NCI-H128 (cell line): ENCODE measurements at regions not wholly inside any gene's neighbourhood (a gene's known extent, or its start where the extent isn't known, plus 50 kb on each side); places are given as distances from the start of the nearest gene placed in this dataset.

Experiments used
- DNase-seq: peaks from one replicate; lab custom pipeline; 2025; ENCODE audit not compliant: unreplicated experiment; lab: John Stamatoyannopoulos, UW

DNA sequence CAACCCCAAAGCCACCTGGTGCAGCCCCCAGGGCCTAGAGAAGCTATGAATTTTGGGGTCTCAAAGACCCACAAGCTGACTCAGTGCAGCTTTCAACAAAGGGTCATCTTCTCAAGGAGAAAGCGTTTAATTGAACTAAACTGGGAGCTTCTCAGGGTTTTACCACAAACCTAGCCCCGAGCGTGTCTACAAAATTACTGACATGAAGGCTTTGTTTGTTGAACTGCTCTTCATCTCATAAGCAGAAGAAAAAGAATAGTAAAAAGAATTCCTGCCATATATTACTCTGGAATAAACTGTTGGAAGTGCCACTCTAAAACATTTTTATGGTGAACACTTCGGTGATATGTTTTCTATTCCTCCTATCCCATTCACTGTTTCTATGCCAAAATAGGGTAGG, 50.8 kb upstream of the INCENP start:
- no peak for DNase-seq

- DNase-seq, result no peak
Measured at GRCh38 chr11:62071408-62071807, 52.4 kb upstream of the INCENP start.

DNA sequence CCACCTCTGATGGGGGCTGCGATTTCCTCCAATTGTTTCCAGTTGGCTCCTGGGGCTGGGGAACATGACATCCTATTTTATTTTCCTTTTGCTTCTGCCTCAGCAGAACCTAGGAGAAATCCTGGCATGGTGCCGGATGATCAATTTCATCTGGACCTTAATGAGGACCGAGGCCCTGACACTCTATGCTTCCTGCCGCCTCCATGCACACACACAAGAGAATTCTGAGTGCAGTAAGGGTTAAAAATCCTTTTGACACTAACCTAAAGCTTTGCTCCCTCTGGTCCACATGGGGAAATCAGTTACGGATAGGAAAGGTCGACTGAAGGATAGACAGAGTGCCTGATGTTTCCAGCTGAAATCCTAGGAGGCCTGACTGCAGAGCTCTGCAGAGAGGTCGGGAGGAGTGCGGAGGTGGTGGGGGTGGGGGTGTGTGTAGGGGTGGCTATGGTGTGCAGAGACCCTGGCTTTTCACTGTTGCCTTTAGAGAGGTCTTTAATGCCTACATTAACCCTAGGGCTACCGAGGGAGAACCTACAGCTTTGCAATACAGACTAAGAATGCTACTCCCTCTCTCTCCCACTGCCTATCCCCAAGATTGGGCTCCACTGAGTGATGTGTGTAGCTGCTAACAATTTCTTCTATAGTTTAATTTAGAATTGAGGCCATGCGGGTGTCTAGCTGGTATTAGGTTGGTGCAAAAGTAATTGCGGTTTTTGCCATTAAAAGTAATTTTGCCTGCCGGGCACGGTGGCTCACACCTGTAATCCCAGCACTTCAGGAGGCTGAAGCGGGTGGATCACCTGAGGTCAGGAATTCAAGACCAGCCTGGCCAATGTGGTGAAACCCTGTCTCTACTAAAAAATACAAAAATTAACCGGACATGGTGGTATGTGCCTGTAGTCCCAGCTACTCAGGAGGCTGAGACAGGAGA, 53.6 kb upstream of the INCENP start:
- DNase-seq, result no peak

GRCh38 chr11:62069374-62069773, 54.4 kb upstream of the INCENP start:
- DNase-seq, result no peak

GRCh38 chr11:62068730-62069129, 55.1 kb upstream of the INCENP start:
- no peak for DNase-seq

GRCh38 chr11:62067741-62068140, 56.1 kb upstream of the INCENP start:
- DNase-seq, result no peak

- no peak for DNase-seq
Measured at GRCh38 chr11:62064221-62064620, 59.6 kb upstream of the INCENP start.

DNA sequence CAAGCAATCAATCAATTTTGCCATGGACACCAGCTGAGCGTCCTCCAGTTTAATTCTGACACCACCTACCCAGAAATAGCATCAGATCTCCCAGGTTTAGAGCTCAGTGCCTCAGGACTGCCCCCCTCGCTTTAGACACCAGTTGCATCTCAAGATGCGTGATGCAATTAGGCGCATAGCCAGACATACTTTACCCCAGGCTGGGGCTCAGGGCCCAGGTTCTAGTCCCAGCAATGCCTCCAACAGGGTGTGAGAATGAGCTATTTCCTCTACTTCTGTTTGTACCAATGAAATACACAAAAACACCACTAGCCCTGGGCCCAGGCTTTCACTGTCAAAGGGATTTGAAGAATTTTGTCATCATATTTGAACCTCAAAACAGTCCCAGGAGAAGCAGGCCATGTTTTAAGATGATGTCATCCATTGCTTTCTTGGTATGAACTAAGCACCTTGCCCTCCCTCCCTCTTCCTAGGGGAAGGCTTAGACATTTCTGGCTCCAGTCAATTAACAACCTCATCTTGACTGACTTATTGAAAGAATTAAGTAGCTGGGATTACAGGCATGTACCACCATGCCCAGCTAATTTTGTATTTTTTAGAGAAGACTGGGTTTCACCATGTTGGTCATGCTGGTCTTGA, 61.5 kb upstream of the INCENP start:
- no peak for DNase-seq

- DNase-seq, result no peak
Measured at GRCh38 chr11:62061356-62062222, 62.2 kb upstream of the INCENP start.

GRCh38 chr11:62057069-62057468, 66.7 kb upstream of the INCENP start:
- no peak for DNase-seq

- DNase-seq, result no peak
Measured at GRCh38 chr11:62055970-62056369, 67.8 kb upstream of the INCENP start.

DNA sequence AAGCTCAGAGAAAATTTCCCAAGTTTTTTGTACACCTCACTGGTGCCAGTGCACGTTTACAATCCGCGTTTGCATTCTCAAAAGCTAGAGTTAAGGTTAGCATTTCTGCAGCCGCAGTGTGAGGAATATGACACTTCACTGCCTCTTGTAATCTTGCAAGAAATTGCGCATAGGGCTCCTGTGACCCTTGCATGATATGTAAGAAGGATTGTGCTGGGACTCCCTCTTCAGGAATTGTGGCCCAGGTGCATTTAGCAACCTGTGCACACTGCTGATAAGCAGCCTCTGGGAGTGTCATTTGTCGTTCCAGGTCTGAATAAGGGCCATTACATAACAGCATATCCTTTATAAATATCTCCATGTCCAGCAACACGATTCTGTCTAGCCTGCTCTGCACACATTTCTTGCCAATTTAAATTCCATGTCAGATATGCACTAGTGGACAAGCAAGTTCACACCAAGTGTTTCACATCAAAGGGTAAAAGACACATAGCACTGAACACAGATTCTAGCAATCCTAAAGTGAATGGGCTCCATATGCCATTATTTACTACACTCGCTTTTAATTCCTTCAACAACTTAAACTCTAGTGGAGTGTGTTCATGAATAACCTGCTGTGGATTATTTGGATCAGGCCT, 69.2 kb upstream of the INCENP start:
- DNase-seq, result peak; percentile 44

DNA sequence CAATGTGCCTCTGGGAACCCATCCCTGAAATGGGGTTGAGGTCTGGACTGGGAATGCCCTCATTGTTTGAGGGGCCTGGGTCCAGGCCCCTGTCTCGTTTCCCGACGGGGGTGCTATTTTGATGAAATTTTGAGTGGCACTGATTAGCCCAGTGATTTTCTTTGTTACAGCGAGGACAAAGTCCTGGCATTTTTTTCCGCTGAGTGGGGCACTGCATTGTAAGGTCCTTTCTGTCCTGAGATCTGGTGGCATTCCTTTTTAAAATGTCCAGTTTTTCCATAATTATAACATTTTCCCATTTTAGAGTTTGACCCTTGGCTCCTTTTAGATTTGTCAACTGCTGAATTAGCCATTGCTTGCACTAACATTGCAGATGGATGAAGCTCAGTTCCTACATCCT, 69.7 kb upstream of the INCENP start:
- DNase-seq, result no peak

GRCh38 chr11:62050716-62051115, 73.1 kb upstream of the INCENP start:
- DNase-seq, result no peak

GRCh38 chr11:62048100-62048499, 75.7 kb upstream of the INCENP start:
- no peak for DNase-seq

DNA sequence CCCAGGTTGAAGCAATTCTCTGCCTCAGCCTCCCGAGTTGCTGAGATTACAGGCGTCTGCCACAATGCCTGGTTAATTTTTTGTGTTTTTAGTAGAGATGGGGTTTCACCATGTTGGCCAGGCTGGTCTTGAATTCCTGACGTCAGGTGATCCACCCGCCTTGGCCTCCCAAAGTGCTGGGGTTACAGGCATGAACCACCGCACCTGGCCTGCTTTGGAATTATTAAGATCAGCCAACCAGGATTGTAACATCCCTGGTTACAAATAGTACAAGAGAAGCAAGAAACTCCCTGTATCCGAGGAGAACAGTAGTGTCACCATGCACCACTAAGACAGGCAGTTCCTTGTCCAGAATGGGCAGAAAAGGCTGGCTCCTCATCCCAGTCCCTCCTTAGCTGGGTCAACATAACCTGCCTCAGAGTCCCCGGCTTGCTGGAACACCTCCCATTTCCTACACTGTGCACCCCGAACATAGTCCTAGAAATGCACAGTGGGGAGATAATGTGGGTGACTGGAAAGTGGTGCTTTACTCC, 77.2 kb upstream of the INCENP start:
- no peak for DNase-seq

DNA sequence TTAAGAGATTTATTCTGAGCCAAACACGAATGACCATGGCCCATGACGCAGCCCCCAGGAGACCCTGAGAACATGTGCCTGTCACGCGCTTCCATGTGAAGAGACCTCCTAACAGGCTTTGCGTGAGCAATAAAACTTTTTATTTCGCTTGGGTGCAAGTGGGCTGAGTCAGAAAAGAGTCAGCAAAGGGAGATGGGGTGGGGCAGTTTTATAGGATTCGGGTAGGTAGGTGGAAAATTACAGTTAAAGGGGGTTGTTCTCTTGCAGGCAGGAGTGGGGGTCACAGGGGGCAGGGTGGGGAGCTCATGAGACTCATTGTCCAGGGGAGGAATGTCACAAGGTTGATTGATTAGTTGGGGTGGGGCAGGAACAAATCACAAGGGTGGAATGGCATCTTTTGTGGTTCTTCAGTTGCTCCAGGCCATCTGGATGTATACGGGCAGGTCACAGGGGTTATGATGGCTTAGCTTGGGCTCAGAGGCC, 77.2 kb upstream of the FTH1 start:
- DNase-seq, result no peak

GRCh38 chr11:62035293-62035692, 67.9 kb upstream of the FTH1 start:
- DNase-seq, result no peak

GRCh38 chr11:62034036-62034338, 66.6 kb upstream of the FTH1 start:
- DNase-seq, result no peak

- DNase-seq, result no peak
Measured at GRCh38 chr11:62033191-62034035, 66.0 kb upstream of the FTH1 start.
